Trophoblast cell (in vitro differentiated cells and primary cell): ENCODE measurements at regions not wholly inside any gene's neighbourhood (a gene's known extent, or its start where the extent isn't known, plus 50 kb on each side); places are given as distances from the start of the nearest gene placed in this dataset.
"Not testable (repeated sequence)": the region's sequence is repeated elsewhere in the genome, so short reads cannot be mapped to it uniquely, and the experiment has no call there.

ENCODE experiments used
- DNase-seq, 2 donors: peaks; one replicate each; pipeline ENCODE4 v3.0.0-alpha.2; 2016
- H2AFZ ChIP-seq: 2 replicates; pipeline ENCODE4 v1.6.1; 2013; ENCODE audit warnings: low read length, moderate library complexity, mild to moderate bottlenecking; ENCODE audit not compliant: insufficient read depth, poor library complexity
- H2AK5ac ChIP-seq: 2 replicates; pipeline ENCODE4 v1.6.1; 2013; ENCODE audit warnings: mild to moderate bottlenecking, low read length
- H2BK120ac ChIP-seq: 2 replicates; pipeline ENCODE4 v1.6.1; 2013; ENCODE audit warnings: low read length, mild to moderate bottlenecking, moderate library complexity; ENCODE audit not compliant: insufficient read depth, poor library complexity
- H2BK12ac ChIP-seq: 2 replicates; pipeline ENCODE4 v1.6.1; 2013; ENCODE audit warnings: mild to moderate bottlenecking, low read length, moderate library complexity
- H2BK5ac ChIP-seq: 2 replicates; pipeline ENCODE4 v1.6.1; 2013; ENCODE audit warnings: low read length, low read depth, moderate library complexity, mild to moderate bottlenecking; ENCODE audit not compliant: poor library complexity
- H3K14ac ChIP-seq: 2 replicates; pipeline ENCODE4 v1.6.1; 2013; ENCODE audit warnings: mild to moderate bottlenecking, low read length
- H3K18ac ChIP-seq: 2 replicates; pipeline ENCODE4 v1.6.1; 2013; ENCODE audit warnings: mild to moderate bottlenecking, low read length
- H3K23ac ChIP-seq: 2 replicates; pipeline ENCODE4 v1.6.1; 2013; ENCODE audit warnings: low read length
- H3K27ac ChIP-seq: 2 replicates; pipeline ENCODE4 v1.5.1; 2013; ENCODE audit warnings: low read depth, mild to moderate bottlenecking, inconsistent platforms, low read length, moderate library complexity
- H3K27me3 ChIP-seq: 2 replicates; pipeline ENCODE4 v1.6.1; 2013; ENCODE audit warnings: inconsistent platforms, mild to moderate bottlenecking, low read length, moderate library complexity; ENCODE audit not compliant: insufficient read depth
- H3K36me3 ChIP-seq, 2 experiments: 1 replicate in 1 of 2; 2 replicates in 1 of 2; pipeline ENCODE4 v1.6.1; 2013; ENCODE audit warnings: low read length in 2 of 2, mild to moderate bottlenecking in 2 of 2, moderate library complexity in 1 of 2; ENCODE audit not compliant: insufficient read depth in 2 of 2, control insufficient read depth in 1 of 2
- H3K4ac ChIP-seq: 2 replicates; pipeline ENCODE4 v1.6.1; 2013; ENCODE audit warnings: low read depth, mild to moderate bottlenecking, low read length, moderate library complexity
- H3K4me1 ChIP-seq, 2 experiments: 1 replicate in 1 of 2; 2 replicates in 1 of 2; pipeline ENCODE4 v1.6.1; 2013; ENCODE audit warnings: low read length in 2 of 2, mild to moderate bottlenecking in 2 of 2, moderate library complexity in 1 of 2; ENCODE audit not compliant: insufficient read depth in 2 of 2, control insufficient read depth in 1 of 2
- H3K4me2 ChIP-seq: 2 replicates; pipeline ENCODE4 v1.6.1; 2013; ENCODE audit warnings: inconsistent platforms, mild to moderate bottlenecking, low read length, moderate library complexity
- H3K4me3 ChIP-seq: 2 replicates; pipeline ENCODE4 v1.5.1; 2013; ENCODE audit warnings: mild to moderate bottlenecking, low read depth, low read length, inconsistent platforms
- H3K79me1 ChIP-seq: one replicate; pipeline ENCODE4 v1.6.1; 2013; ENCODE audit warnings: low read length
- H3K79me2 ChIP-seq: 2 replicates; pipeline ENCODE4 v1.6.1; 2013; ENCODE audit warnings: low read length, mild to moderate bottlenecking; ENCODE audit not compliant: control insufficient read depth, insufficient read depth, poor library complexity
- H3K9ac ChIP-seq: 2 replicates; pipeline ENCODE4 v1.6.1; 2013; ENCODE audit warnings: mild to moderate bottlenecking, low read length
- H3K9me3 ChIP-seq: 2 replicates; pipeline ENCODE4 v1.6.1; 2013; ENCODE audit warnings: low read depth, mild to moderate bottlenecking, control low read depth, inconsistent platforms, low read length; ENCODE audit not compliant: insufficient read depth
- H4K12ac ChIP-seq: 2 replicates; pipeline ENCODE4 v1.6.1; 2013; ENCODE audit warnings: low read depth, mild to moderate bottlenecking, low read length, moderate library complexity
- H4K8ac ChIP-seq: 2 replicates; pipeline ENCODE4 v1.6.1; 2013; ENCODE audit warnings: low read depth, mild to moderate bottlenecking, low read length, moderate library complexity
- H4K91ac ChIP-seq: one replicate; pipeline ENCODE4 v1.6.1; 2013; ENCODE audit warnings: low read depth, mild to moderate bottlenecking, low read length, moderate library complexity
- WGBS: extraction: QIAGEN DNeasy Blood & Tissue Kit; methylation state at CpG from one replicate; pipeline ENCODE4 v1.1.7; 2013; ENCODE audit warnings: missing lambda C conversion rate; ENCODE audit not compliant: insufficient read length, insufficient coverage; ENCODE audit errors: extremely low coverage; 5-methylcytosine and 5-hydroxymethylcytosine counted together

- no peak overlapping the region for H2BK5ac ChIP-seq
- no peaks in the 10 kb centered on the region for H3K27me3 ChIP-seq
- H2AFZ ChIP-seq: no peak overlapping the region
- WGBS: no CpG with 5 or more reads among the region's 2 CpGs
- no peak overlapping the region for H3K4ac ChIP-seq
- H3K4me1 ChIP-seq: no peaks in the 10 kb centered on the region
- H3K4me3 ChIP-seq: no peak overlapping the region
- peak; percentile 5 to 70 for DNase-seq
- H3K23ac ChIP-seq: no peak overlapping the region
- H4K91ac ChIP-seq: no peak overlapping the region
- no peaks in the 10 kb centered on the region for H3K79me1 ChIP-seq
- H3K4me2 ChIP-seq: no peak overlapping the region
- H2AK5ac ChIP-seq: no peak overlapping the region
- H2BK12ac ChIP-seq: no peak overlapping the region
- H4K12ac ChIP-seq: no peak overlapping the region
- no peak overlapping the region for H3K14ac ChIP-seq
- H3K36me3 ChIP-seq: no peaks in the 10 kb centered on the region
- no peak overlapping the region for H3K18ac ChIP-seq
- no peak overlapping the region for H2BK120ac ChIP-seq
- no peak overlapping the region for H4K8ac ChIP-seq
- no peaks in the 10 kb centered on the region for H3K79me2 ChIP-seq
- no peak overlapping the region for H3K27ac ChIP-seq
- no peak overlapping the region for H3K9ac ChIP-seq
- no peaks in the 10 kb centered on the region for H3K9me3 ChIP-seq
Measured at GRCh38 chr10:63675171-63675570, 154.0 kb downstream of the REEP3 start.

GRCh38 chr10:63677001-63677400, 155.8 kb downstream of the REEP3 start:
- H2AK5ac ChIP-seq: no peak overlapping the region
- H4K12ac ChIP-seq: no peak overlapping the region
- DNase-seq: no peak
- no peaks in the 10 kb centered on the region for H3K36me3 ChIP-seq
- no peak overlapping the region for H3K4ac ChIP-seq
- H3K9me3 ChIP-seq: no peaks in the 10 kb centered on the region
- no peak overlapping the region for H2BK5ac ChIP-seq
- no peaks in the 10 kb centered on the region for H3K4me1 ChIP-seq
- no CpG with 5 or more reads among the region's 2 CpGs for WGBS
- H3K27ac ChIP-seq: no peak overlapping the region
- H3K4me3 ChIP-seq: no peak overlapping the region
- H3K18ac ChIP-seq: no peak overlapping the region
- H2AFZ ChIP-seq: no peak overlapping the region
- H3K14ac ChIP-seq: no peak overlapping the region
- no peak overlapping the region for H4K8ac ChIP-seq
- H3K79me2 ChIP-seq: no peaks in the 10 kb centered on the region
- H3K4me2 ChIP-seq: no peak overlapping the region
- no peak overlapping the region for H2BK120ac ChIP-seq
- H4K91ac ChIP-seq: no peak overlapping the region
- H3K23ac ChIP-seq: no peak overlapping the region
- no peak overlapping the region for H3K9ac ChIP-seq
- no peaks in the 10 kb centered on the region for H3K79me1 ChIP-seq
- H2BK12ac ChIP-seq: no peak overlapping the region
- H3K27me3 ChIP-seq: no peaks in the 10 kb centered on the region

- not testable (repeated sequence) for H4K12ac ChIP-seq, H2BK5ac ChIP-seq, H3K27me3 ChIP-seq, DNase-seq, H3K4ac ChIP-seq, H2AK5ac ChIP-seq, H4K91ac ChIP-seq, H3K4me2 ChIP-seq, H3K9ac ChIP-seq, H3K4me3 ChIP-seq, H3K79me2 ChIP-seq, H3K27ac ChIP-seq, H2AFZ ChIP-seq, H3K79me1 ChIP-seq, H3K9me3 ChIP-seq, H2BK12ac ChIP-seq, H3K36me3 ChIP-seq, H3K4me1 ChIP-seq, H3K14ac ChIP-seq, H2BK120ac ChIP-seq, H3K23ac ChIP-seq, H4K8ac ChIP-seq, H3K18ac ChIP-seq
- no CpG with 5 or more reads among the region's 1 CpG for WGBS
Measured at GRCh38 chr10:63680545-63680944, 159.3 kb downstream of the REEP3 start.

DNA sequence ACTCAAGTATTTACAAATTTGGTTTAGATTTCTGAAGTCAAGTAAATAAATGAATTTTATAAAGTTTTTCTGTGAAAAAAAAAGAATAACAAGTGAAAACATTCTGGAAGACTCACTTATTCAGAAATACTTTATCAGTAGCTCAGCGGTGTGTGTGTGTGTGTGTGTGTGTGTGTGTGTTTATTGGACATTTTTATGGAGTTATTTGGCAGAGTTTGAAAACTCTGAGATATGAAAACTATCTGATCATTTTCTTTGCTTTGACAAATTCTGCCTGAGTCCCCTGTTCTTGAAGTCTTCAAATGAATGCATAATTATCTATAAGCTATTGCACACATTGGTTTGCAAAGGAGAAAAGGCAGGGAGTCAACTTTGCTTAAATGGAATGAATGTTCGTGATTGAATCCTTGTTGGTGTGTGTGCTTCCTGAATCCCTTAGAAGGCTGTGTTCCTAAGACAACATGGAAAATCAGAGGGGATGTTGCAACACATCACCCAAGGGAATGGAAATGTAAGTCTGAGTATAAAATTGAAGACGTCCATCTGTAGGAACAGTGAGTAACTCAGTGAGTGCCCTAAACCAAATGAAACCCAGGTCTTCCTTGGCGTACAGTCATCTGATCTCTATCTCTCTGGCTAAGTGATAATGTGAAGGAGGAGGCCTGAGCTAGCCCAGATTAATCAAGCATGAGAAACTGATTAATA, 160.9 kb downstream of the REEP3 start:
- peak in 1 of 2 donors; percentile 28 for DNase-seq
- Histone ChIP-seq H3K27me3 (no peaks in the 10 kb centered on the region), H3K27ac (no peak overlapping the region), H4K8ac (no peak overlapping the region), H3K79me2 (no peaks in the 10 kb centered on the region), H2BK120ac (no peak overlapping the region), H3K4me3 (no peak overlapping the region), H3K4me1 (no peaks in the 10 kb centered on the region), H3K23ac (no peak overlapping the region), H3K9me3 (no peaks in the 10 kb centered on the region), H3K4ac (no peak overlapping the region), H3K18ac (no peak overlapping the region), H2AFZ (no peak overlapping the region), H2BK5ac (no peak overlapping the region), H4K91ac (no peak overlapping the region), H3K36me3 (no peaks in the 10 kb centered on the region), H2BK12ac (no peak overlapping the region), H3K14ac (no peak overlapping the region), H4K12ac (no peak overlapping the region), H3K4me2 (no peak overlapping the region), H3K9ac (no peak overlapping the region), H3K79me1 (no peaks in the 10 kb centered on the region), H2AK5ac (no peak overlapping the region)
- WGBS: no CpG with 5 or more reads among the region's 4 CpGs
